SK-N-SH treated with all-trans-retinoic acid at 6 μM for 48 hours (cell line): ENCODE measurements at regions not wholly inside any gene's neighbourhood (a gene's known extent, or its start where the extent isn't known, plus 50 kb on each side); places are given as distances from the start of the nearest gene placed in this dataset.
"Not testable (repeated sequence)": the region's sequence is repeated elsewhere in the genome, so short reads cannot be mapped to it uniquely, and the experiment has no call there.

Experiments
- ATAC-seq: fragments of 200-7000 bp; cut with Tn5 transposase; 3 replicates; pipeline ENCODE4 v1.9.1; 2020; ENCODE audit warnings: mild to moderate bottlenecking, moderate library complexity
- BACH2 ChIP-seq: fragments of 250-450 bp; sonication (Bioruptor Pico); IDR thresholded peaks from 2 replicates; pipeline ENCODE4 v1.9.0; 2021; ENCODE audit warnings: mild to moderate bottlenecking, borderline replicate concordance
- CSDC2 ChIP-seq: fragments of 250-450 bp; sonication (Bioruptor Pico); IDR thresholded peaks from 2 replicates; pipeline ENCODE4 v1.5.0; 2020; ENCODE audit warnings: mild to moderate bottlenecking, moderate library complexity
- ESRRG ChIP-seq: fragments of 250-450 bp; sonication (Bioruptor Pico); IDR thresholded peaks from 2 replicates; pipeline ENCODE4 v1.6.1; 2021; ENCODE audit warnings: mild to moderate bottlenecking
- GLIS3 ChIP-seq: fragments of 250-450 bp; sonication (Bioruptor Pico); IDR thresholded peaks from 2 replicates; pipeline ENCODE4 v1.5.0; 2020; ENCODE audit warnings: mild to moderate bottlenecking, moderate library complexity
- ISL1 ChIP-seq: fragments of 250-450 bp; sonication (Bioruptor Pico); IDR thresholded peaks from 2 replicates; pipeline ENCODE4 v2.1.2; 2022; ENCODE audit warnings: mild to moderate bottlenecking, moderate library complexity
- OSR1 ChIP-seq: fragments of 250-450 bp; sonication (Bioruptor Pico); IDR thresholded peaks from 2 replicates; pipeline ENCODE4 v1.8.0; 2022; ENCODE audit warnings: moderate library complexity, mild to moderate bottlenecking, inconsistent platforms
- PPARA ChIP-seq: fragments of 250-450 bp; sonication (Bioruptor Pico); IDR thresholded peaks from 2 replicates; pipeline ENCODE4 v1.5.0; 2020; ENCODE audit warnings: mild to moderate bottlenecking, borderline replicate concordance
- RARB ChIP-seq: fragments of 250-450 bp; sonication (Bioruptor Pico); IDR thresholded peaks from 2 replicates; pipeline ENCODE4 v1.8.0; 2021; ENCODE audit warnings: mild to moderate bottlenecking, moderate library complexity
- SNAI2 ChIP-seq: fragments of 250-450 bp; sonication (Bioruptor Pico); IDR thresholded peaks from 2 replicates; pipeline ENCODE4 v1.5.0; 2020; ENCODE audit warnings: mild to moderate bottlenecking, moderate library complexity
- TCF4 ChIP-seq: fragments of 250-450 bp; sonication (Bioruptor Pico); IDR thresholded peaks from 2 replicates; pipeline ENCODE4 v1.8.0; 2021; ENCODE audit warnings: mild to moderate bottlenecking, moderate library complexity, borderline replicate concordance
- TOX ChIP-seq: fragments of 250-450 bp; sonication (Bioruptor Pico); IDR thresholded peaks from 2 replicates; pipeline ENCODE4 v1.8.0; 2021; ENCODE audit warnings: mild to moderate bottlenecking, moderate library complexity, borderline replicate concordance
- ZC3H10 ChIP-seq: fragments of 250-450 bp; sonication (Bioruptor Pico); IDR thresholded peaks from 2 replicates; pipeline ENCODE4 v1.5.1; 2021; ENCODE audit warnings: mild to moderate bottlenecking, moderate library complexity
- ZFP3 ChIP-seq: fragments of 250-450 bp; sonication (Bioruptor Pico); IDR thresholded peaks from 2 replicates; pipeline ENCODE4 v1.5.0; 2020; ENCODE audit warnings: mild to moderate bottlenecking, moderate library complexity
- ZFP30 ChIP-seq: fragments of 450-650 bp; formaldehyde crosslinking; IDR thresholded peaks from 2 replicates; pipeline ENCODE4 v1.5.0; 2022; ENCODE audit warnings: mild to moderate bottlenecking, moderate library complexity
- ZNF565 ChIP-seq: fragments of 450-650 bp; formaldehyde crosslinking; conservative IDR thresholded peaks from 2 replicates; pipeline ENCODE4 v1.5.0; 2020; ENCODE audit warnings: low read depth, mild to moderate bottlenecking, moderate library complexity
- ZNF70 ChIP-seq: fragments of 450-650 bp; formaldehyde crosslinking; IDR thresholded peaks from 2 replicates; pipeline ENCODE4 v1.5.0; 2020; ENCODE audit warnings: mild to moderate bottlenecking, moderate library complexity
- ZNF8 ChIP-seq: fragments of 450-650 bp; formaldehyde crosslinking; IDR thresholded peaks from 2 replicates; pipeline ENCODE4 v1.5.0; 2020; ENCODE audit warnings: mild to moderate bottlenecking, moderate library complexity
- TF ChIP-seq, protein P1 (sequence below): fragments of 250-450 bp; sonication (Bioruptor Pico); IDR thresholded peaks from 2 replicates; pipeline ENCODE4 v1.8.0; 2020; ENCODE audit warnings: mild to moderate bottlenecking, moderate library complexity, borderline replicate concordance
- TF ChIP-seq, protein P2 (sequence below): fragments of 250-450 bp; sonication (Bioruptor Pico); IDR thresholded peaks from 2 replicates; pipeline ENCODE4 v1.5.1; 2021; ENCODE audit warnings: mild to moderate bottlenecking, moderate library complexity
- TF ChIP-seq, protein P3 (sequence below): fragments of 250-450 bp; sonication (Bioruptor Pico); IDR thresholded peaks from 2 replicates; pipeline ENCODE4 v1.5.1; 2020; ENCODE audit warnings: low read depth, mild to moderate bottlenecking, moderate library complexity

DNA sequence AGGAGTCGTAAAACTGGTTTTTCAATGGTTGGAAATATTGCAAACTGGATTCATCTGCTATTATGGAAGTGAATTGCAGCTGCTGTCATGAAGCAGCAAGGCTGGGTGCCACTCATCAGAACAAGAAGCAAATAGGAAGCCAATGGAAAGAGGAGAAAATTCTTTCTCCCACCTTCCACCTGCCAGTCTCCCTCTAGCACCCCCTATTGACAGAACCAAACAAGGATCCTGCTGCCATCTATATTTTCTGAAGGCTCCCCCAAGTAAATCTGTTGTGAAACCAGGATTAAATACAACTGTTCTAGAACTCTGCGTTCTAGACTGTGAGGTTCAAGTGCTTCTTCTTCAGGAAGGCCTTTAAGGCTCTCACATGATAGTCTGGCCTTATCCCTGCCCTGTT, 286.6 kb downstream of the AACS start:
- TF ChIP-seq TCF4 (CRISPR knock-in tag) (no peak), ZNF565 (CRISPR knock-in tag) (no peak), OSR1 (CRISPR knock-in tag) (no peak), ESRRG (no peak), ZFP3 (no peak), ISL1 (CRISPR knock-in tag) (no peak), SNAI2 (no peak), ZNF8 (no peak), ZFP30 (no peak), ZC3H10 (CRISPR knock-in tag) (no peak), BACH2 (no peak), ZNF70 (no peak)
- TF ChIP-seq, protein P1, sequence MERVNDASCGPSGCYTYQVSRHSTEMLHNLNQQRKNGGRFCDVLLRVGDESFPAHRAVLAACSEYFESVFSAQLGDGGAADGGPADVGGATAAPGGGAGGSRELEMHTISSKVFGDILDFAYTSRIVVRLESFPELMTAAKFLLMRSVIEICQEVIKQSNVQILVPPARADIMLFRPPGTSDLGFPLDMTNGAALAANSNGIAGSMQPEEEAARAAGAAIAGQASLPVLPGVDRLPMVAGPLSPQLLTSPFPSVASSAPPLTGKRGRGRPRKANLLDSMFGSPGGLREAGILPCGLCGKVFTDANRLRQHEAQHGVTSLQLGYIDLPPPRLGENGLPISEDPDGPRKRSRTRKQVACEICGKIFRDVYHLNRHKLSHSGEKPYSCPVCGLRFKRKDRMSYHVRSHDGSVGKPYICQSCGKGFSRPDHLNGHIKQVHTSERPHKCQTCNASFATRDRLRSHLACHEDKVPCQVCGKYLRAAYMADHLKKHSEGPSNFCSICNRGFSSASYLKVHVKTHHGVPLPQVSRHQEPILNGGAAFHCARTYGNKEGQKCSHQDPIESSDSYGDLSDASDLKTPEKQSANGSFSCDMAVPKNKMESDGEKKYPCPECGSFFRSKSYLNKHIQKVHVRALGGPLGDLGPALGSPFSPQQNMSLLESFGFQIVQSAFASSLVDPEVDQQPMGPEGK = no peak
- TF ChIP-seq, protein P2, sequence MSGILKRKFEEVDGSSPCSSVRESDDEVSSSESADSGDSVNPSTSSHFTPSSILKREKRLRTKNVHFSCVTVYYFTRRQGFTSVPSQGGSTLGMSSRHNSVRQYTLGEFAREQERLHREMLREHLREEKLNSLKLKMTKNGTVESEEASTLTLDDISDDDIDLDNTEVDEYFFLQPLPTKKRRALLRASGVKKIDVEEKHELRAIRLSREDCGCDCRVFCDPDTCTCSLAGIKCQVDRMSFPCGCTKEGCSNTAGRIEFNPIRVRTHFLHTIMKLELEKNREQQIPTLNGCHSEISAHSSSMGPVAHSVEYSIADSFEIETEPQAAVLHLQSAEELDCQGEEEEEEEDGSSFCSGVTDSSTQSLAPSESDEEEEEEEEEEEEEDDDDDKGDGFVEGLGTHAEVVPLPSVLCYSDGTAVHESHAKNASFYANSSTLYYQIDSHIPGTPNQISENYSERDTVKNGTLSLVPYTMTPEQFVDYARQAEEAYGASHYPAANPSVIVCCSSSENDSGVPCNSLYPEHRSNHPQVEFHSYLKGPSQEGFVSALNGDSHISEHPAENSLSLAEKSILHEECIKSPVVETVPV = no peak
- no peak for ATAC-seq

DNA sequence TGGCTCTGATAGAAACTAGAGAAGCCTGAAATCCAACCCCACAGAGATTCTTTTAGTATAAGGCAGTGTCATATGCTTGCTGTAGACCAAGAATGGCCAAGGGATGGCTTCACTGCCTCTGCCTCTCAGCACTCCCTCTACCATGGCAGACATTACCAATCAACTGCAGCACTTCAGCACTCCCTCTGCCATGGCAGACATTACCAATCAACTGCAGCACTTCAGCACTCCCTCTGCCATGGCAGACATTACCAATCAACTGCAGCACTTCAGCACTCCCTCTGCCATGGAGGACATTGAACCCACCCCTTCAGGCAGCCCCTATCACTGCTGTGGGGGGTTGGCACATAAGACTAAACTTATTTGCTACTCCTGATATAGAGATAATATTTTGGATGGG, 287.8 kb downstream of the AACS start:
- ATAC-seq = not testable (repeated sequence)

DNA sequence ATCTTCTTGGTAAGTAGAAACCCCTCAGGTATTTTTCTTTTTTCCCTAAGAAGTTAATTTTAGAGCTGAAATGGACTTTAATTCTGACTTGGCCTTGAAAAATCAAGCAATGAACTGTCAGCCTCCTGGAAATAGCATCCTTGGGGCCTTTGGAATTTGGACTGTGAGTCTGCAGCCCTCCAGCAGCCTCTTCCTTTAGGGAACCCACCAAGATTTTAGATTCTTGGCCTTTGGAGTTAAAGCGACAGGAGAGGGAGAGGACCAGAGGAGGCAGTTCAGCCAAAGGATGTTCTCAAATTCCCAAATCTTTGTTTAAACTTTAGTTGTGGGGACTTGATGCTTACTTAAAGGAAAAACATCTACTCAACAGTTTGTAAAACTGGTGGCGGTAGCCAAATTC, 288.6 kb downstream of the AACS start:
- TF ChIP-seq ZFP3 (no peak), GLIS3 (no peak), CSDC2 (no peak), BACH2 (no peak), RARB (CRISPR knock-in tag) (no peak)
- TF ChIP-seq, protein P1 = no peak
- no peak for ATAC-seq

DNA sequence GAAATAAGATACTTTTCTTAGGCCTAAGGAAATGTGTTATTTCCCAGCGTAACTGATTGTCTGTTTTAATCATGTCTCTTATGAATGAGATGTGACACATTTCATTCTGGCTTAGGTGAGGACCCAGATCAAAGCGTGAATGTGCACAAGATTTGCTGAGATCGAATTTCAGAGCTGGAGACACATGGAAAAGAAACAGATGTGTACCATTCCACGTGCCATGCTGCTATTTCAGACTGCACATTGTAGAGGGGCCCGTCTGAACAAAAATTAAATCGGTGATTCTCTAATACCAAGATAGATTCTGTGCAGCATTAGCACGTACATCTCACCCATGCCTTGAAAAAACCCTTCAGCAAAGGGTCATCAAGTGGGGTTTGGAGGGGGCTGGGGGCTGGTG, 290.4 kb downstream of the AACS start:
- ATAC-seq = no peak
- no peak for TF ChIP-seq ESRRG

DNA sequence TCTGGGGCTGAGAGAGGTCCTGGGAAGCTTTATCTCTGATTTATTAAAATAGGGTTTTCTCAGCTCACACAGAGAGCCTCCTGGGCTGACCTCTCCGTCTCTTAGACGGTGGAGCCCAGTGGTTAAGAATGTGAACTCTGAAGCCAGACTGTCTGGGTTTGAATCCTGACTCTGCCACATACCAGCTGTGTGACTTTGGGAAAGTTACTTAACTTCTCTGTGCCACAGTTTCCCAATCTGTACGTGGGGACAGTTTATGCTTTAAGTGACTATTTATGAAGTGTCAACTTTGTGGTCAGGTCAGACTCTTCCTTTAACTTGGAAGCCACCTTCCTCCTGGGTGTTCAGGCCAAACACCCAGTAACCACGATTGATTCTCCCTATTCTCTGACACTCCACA, 290.9 kb downstream of the AACS start:
- no peak for TF ChIP-seq TCF4 (CRISPR knock-in tag)
- TF ChIP-seq, all 23 proteins: peak for 0
- no peak for ATAC-seq

DNA sequence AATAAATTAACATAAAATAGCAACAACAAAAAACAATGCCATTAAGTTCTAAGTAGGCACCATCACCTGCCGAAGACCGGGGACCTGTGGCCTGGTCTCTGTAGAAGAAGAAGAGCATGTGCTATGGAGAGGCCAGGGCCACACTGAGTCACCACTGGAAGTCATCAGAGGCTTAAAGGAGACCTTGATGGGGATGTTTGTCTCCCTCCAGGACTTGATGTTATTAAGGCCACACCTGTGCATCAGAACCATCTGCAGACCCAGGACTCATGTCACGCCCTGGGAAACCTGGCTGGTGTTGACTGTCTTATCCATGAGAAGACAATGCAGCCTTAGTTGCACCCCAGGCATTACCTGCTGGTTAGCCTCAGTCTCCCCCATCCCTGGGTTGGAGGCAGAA, 292.3 kb downstream of the AACS start:
- TF ChIP-seq PPARA (CRISPR knock-in tag) = no peak
- TF ChIP-seq, protein P1 = no peak
- no peak for TF ChIP-seq ZNF70
- TF ChIP-seq BACH2 = no peak
- no peak for TF ChIP-seq ZFP3
- TF ChIP-seq GLIS3 = no peak
- no peak for TF ChIP-seq ZC3H10 (CRISPR knock-in tag)
- no peak for TF ChIP-seq SNAI2
- TF ChIP-seq, protein P3, sequence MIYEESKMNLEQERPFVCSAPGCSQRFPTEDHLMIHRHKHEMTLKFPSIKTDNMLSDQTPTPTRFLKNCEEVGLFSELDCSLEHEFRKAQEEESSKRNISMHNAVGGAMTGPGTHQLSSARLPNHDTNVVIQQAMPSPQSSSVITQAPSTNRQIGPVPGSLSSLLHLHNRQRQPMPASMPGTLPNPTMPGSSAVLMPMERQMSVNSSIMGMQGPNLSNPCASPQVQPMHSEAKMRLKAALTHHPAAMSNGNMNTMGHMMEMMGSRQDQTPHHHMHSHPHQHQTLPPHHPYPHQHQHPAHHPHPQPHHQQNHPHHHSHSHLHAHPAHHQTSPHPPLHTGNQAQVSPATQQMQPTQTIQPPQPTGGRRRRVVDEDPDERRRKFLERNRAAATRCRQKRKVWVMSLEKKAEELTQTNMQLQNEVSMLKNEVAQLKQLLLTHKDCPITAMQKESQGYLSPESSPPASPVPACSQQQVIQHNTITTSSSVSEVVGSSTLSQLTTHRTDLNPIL (CRISPR knock-in tag) = no peak
- TF ChIP-seq TOX = no peak
- TF ChIP-seq, all 23 proteins: peak for 0
- no peak for ATAC-seq
